ENCODE measurements at regions not wholly inside any gene's neighbourhood (a gene's known extent, or its start where the extent isn't known, plus 50 kb on each side); places are given as distances from the start of the nearest gene placed in this dataset.

GRCh38 chr5:112036206-112036605, 279.2 kb upstream of the NREP start:
- TF ChIP-seq CHD1 (IDR thresholded peaks at IDR 0.05; ENCODE audit: low read depth, low read length): no peak
- TF ChIP-seq, protein P1, sequence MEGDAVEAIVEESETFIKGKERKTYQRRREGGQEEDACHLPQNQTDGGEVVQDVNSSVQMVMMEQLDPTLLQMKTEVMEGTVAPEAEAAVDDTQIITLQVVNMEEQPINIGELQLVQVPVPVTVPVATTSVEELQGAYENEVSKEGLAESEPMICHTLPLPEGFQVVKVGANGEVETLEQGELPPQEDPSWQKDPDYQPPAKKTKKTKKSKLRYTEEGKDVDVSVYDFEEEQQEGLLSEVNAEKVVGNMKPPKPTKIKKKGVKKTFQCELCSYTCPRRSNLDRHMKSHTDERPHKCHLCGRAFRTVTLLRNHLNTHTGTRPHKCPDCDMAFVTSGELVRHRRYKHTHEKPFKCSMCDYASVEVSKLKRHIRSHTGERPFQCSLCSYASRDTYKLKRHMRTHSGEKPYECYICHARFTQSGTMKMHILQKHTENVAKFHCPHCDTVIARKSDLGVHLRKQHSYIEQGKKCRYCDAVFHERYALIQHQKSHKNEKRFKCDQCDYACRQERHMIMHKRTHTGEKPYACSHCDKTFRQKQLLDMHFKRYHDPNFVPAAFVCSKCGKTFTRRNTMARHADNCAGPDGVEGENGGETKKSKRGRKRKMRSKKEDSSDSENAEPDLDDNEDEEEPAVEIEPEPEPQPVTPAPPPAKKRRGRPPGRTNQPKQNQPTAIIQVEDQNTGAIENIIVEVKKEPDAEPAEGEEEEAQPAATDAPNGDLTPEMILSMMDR (conservative IDR thresholded peaks at IDR 0.05; ENCODE audit: low read depth, low read length): no peak
- TF ChIP-seq RFX5 (IDR thresholded peaks at IDR 0.05; ENCODE audit: low read depth, low read length): no peak
- no peak for TF ChIP-seq POLR2A (IDR thresholded peaks at IDR 0.05; ENCODE audit: low read depth, low read length)
- no peak for TF ChIP-seq MAFK (IDR thresholded peaks at IDR 0.05; ENCODE audit: low read depth, low read length)
- no peak for TF ChIP-seq MAZ (IDR thresholded peaks at IDR 0.05; ENCODE audit: borderline replicate concordance, low read depth, low read length)
- TF ChIP-seq, protein P2, sequence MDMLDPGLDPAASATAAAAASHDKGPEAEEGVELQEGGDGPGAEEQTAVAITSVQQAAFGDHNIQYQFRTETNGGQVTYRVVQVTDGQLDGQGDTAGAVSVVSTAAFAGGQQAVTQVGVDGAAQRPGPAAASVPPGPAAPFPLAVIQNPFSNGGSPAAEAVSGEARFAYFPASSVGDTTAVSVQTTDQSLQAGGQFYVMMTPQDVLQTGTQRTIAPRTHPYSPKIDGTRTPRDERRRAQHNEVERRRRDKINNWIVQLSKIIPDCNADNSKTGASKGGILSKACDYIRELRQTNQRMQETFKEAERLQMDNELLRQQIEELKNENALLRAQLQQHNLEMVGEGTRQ (IDR thresholded peaks at IDR 0.05; ENCODE audit: low read depth, low read length): no peak
- no peak for TF ChIP-seq BHLHE40 (IDR thresholded peaks at IDR 0.05; ENCODE audit: low read depth, low read length)
- TF ChIP-seq RAD21 (IDR thresholded peaks at IDR 0.05; ENCODE audit: low read length): no peak
